IMR-90 (cell line): ENCODE measurements at regions not wholly inside any gene's neighbourhood (a gene's known extent, or its start where the extent isn't known, plus 50 kb on each side); places are given as distances from the start of the nearest gene placed in this dataset.

ENCODE experiments used
- ATAC-seq: fragments of 200-7000 bp; cut with Tn5 transposase; 2 replicates; pipeline ENCODE4 v1.9.1; 2020; ENCODE audit warnings: low read depth, mild to moderate bottlenecking, moderate library complexity
- BruUV-seq: library from RNA; stranded (reverse); fragments of 400-500 nt; replicated peaks from 2 replicates; lab custom pipeline; 2021; lab: Mats Ljungman, UMichigan
- CTCF ChIA-PET: fragments of 300-600 bp; formaldehyde crosslinking; extraction: SDS; loops from one replicate; lab custom pipeline; 2021; ENCODE audit warnings: antibody characterized with exemption; lab: Yijun Ruan, JAX
- POLR2A ChIA-PET: fragments of 300-600 bp; sonication (Branson Sonifier 250); formaldehyde crosslinking; loops from one replicate; lab custom pipeline; 2022; ENCODE audit warnings: antibody characterized with exemption; ENCODE audit not compliant: unreplicated experiment; lab: Charles Lee
- DNase-seq: peaks from one replicate; pipeline ENCODE4 v3.0.0; 2013
- H2AFZ ChIP-seq: replicated peaks from 2 replicates; pipeline ENCODE3; 2013; ENCODE audit warnings: low read length, mild to moderate bottlenecking; ENCODE audit not compliant: poor library complexity
- H2AK5ac ChIP-seq: 2 replicates; pipeline ENCODE4 v1.6.1; 2013; ENCODE audit warnings: low read depth, low read length, inconsistent platforms
- H2AK9ac ChIP-seq: replicated peaks from 2 replicates; pipeline ENCODE3; 2013; ENCODE audit warnings: mild to moderate bottlenecking, low read depth, low read length, moderate library complexity; ENCODE audit not compliant: poor library complexity
- H2BK120ac ChIP-seq: 2 replicates; pipeline ENCODE4 v1.6.1; 2013; ENCODE audit warnings: low read depth, low read length, inconsistent platforms
- H2BK15ac ChIP-seq: 3 replicates; pipeline ENCODE4 v1.6.1; 2013; ENCODE audit warnings: low read depth, low read length, inconsistent platforms
- H2BK20ac ChIP-seq: 2 replicates; pipeline ENCODE4 v1.6.1; 2013; ENCODE audit warnings: low read depth, mild to moderate bottlenecking, inconsistent platforms, low read length, moderate library complexity
- H2BK5ac ChIP-seq: 2 replicates; pipeline ENCODE4 v1.6.1; 2013; ENCODE audit warnings: mild to moderate bottlenecking, low read depth, low read length, inconsistent platforms; ENCODE audit not compliant: poor library complexity, severe bottlenecking
- H3K14ac ChIP-seq: replicated peaks from 2 replicates; pipeline ENCODE4 v1.6.1; 2013; ENCODE audit warnings: low read depth, low read length, inconsistent platforms
- H3K18ac ChIP-seq: 2 replicates; pipeline ENCODE4 v1.6.1; 2013; ENCODE audit warnings: low read depth, low read length, control low read depth
- H3K23ac ChIP-seq: 2 replicates; pipeline ENCODE4 v1.6.1; 2013; ENCODE audit warnings: low read depth, low read length, inconsistent platforms
- H3K27ac ChIP-seq: 2 replicates; pipeline ENCODE4 v1.5.1; 2013; ENCODE audit warnings: mild to moderate bottlenecking, control low read depth, low read length; ENCODE audit not compliant: insufficient read depth
- H3K27me3 ChIP-seq: 2 replicates; pipeline ENCODE4 v1.6.1; 2013; ENCODE audit warnings: low read length; ENCODE audit not compliant: control insufficient read depth, insufficient read depth
- H3K36me3 ChIP-seq: 2 replicates; pipeline ENCODE4 v1.6.1; 2013; ENCODE audit warnings: low read length, mixed read lengths; ENCODE audit not compliant: control insufficient read depth, insufficient read depth
- H3K4ac ChIP-seq: 2 replicates; pipeline ENCODE4 v1.6.1; 2013; ENCODE audit warnings: low read depth, low read length, inconsistent platforms
- H3K4me1 ChIP-seq: 2 replicates; pipeline ENCODE4 v1.6.1; 2013; ENCODE audit warnings: low read length, mixed read lengths; ENCODE audit not compliant: control insufficient read depth, insufficient read depth
- H3K4me2 ChIP-seq: 2 replicates; pipeline ENCODE4 v1.6.1; 2013; ENCODE audit warnings: low read depth, mild to moderate bottlenecking, control low read depth, low read length, moderate library complexity
- H3K4me3 ChIP-seq: 2 replicates; pipeline ENCODE4 v1.5.1; 2013; ENCODE audit warnings: low read depth, mild to moderate bottlenecking, control low read depth, low read length, moderate library complexity; ENCODE audit not compliant: insufficient read depth
- H3K56ac ChIP-seq: 2 replicates; pipeline ENCODE4 v1.6.1; 2013; ENCODE audit warnings: low read length, inconsistent platforms; ENCODE audit not compliant: insufficient read depth; ENCODE audit errors: extremely low read depth
- H3K79me1 ChIP-seq, 2 experiments: 2 replicates each; pipeline ENCODE4 v1.6.1; 2013; ENCODE audit warnings: low read length in 2 of 2, inconsistent platforms in 1 of 2, low read depth in 1 of 2
- H3K9ac ChIP-seq: 2 replicates; pipeline ENCODE4 v1.6.1; 2013; ENCODE audit warnings: low read depth, low read length, control low read depth
- H3K9me1 ChIP-seq: 2 replicates; pipeline ENCODE4 v1.6.1; 2013; ENCODE audit warnings: low read length, inconsistent platforms; ENCODE audit not compliant: insufficient read depth
- H3K9me3 ChIP-seq: 2 replicates; pipeline ENCODE4 v1.6.1; 2013; ENCODE audit warnings: low read length; ENCODE audit not compliant: control insufficient read depth, insufficient read depth
- H4K20me1 ChIP-seq: 2 replicates; pipeline ENCODE4 v1.6.1; 2013; ENCODE audit warnings: low read length, inconsistent platforms; ENCODE audit not compliant: insufficient read depth
- H4K5ac ChIP-seq: 2 replicates; pipeline ENCODE4 v1.6.1; 2013; ENCODE audit warnings: mild to moderate bottlenecking, low read depth, low read length, control low read depth
- H4K8ac ChIP-seq, 2 experiments: 2 replicates each; pipeline ENCODE4 v1.6.1; 2013; ENCODE audit warnings: low read depth in 2 of 2, low read length in 2 of 2, control low read depth in 1 of 2, inconsistent platforms in 1 of 2
- H4K91ac ChIP-seq: 2 replicates; pipeline ENCODE4 v1.6.1; 2013; ENCODE audit warnings: low read depth, low read length, inconsistent platforms; ENCODE audit not compliant: insufficient read depth
- BHLHE40 ChIP-seq: fragments of 150-350 bp; IDR thresholded peaks from 2 replicates; pipeline ENCODE4 v1.6.1; 2016; ENCODE audit warnings: mild to moderate bottlenecking, low read depth, low read length
- CHD1 ChIP-seq: IDR thresholded peaks from 2 replicates; pipeline ENCODE4 v1.6.1; 2012; ENCODE audit warnings: low read depth, low read length, improper control_type of control experiment
- FOS ChIP-seq: fragments of 150-350 bp; IDR thresholded peaks from 2 replicates; pipeline ENCODE4 v1.6.1; 2016; ENCODE audit warnings: low read depth, low read length
- MAFK ChIP-seq: IDR thresholded peaks from 2 replicates; pipeline ENCODE4 v1.6.1; 2012; ENCODE audit warnings: low read depth, low read length, improper control_type of control experiment
- MXI1 ChIP-seq: IDR thresholded peaks from 2 replicates; pipeline ENCODE4 v1.6.1; 2012; ENCODE audit warnings: low read depth, mild to moderate bottlenecking, low read length, moderate library complexity, borderline replicate concordance
- POLR2A ChIP-seq: IDR thresholded peaks from 2 replicates; pipeline ENCODE4 v1.6.1; 2012; ENCODE audit warnings: mild to moderate bottlenecking, low read depth, low read length
- RAD21 ChIP-seq: IDR thresholded peaks from 2 replicates; pipeline ENCODE4 v1.6.1; 2012; ENCODE audit warnings: low read length, improper control_type of control experiment
- RCOR1 ChIP-seq: IDR thresholded peaks from 2 replicates; pipeline ENCODE4 v1.6.1; 2012; ENCODE audit warnings: mild to moderate bottlenecking, low read length, improper control_type of control experiment; ENCODE audit not compliant: insufficient replicate concordance
- RFX5 ChIP-seq: IDR thresholded peaks from 2 replicates; pipeline ENCODE4 v1.8.0; 2012; ENCODE audit warnings: low read depth, mild to moderate bottlenecking, low read length, moderate library complexity
- SMC3 ChIP-seq: fragments of 150-350 bp; IDR thresholded peaks from 2 replicates; pipeline ENCODE4 v1.6.1; 2016; ENCODE audit warnings: low read depth, mild to moderate bottlenecking, antibody characterized with exemption, low read length, moderate library complexity
- WGBS, 2 experiments: methylation state at CpG; one replicate each; pipeline versions ENCODE4 v1.1.5 to v1.1.7; 2013; ENCODE audit warnings: missing lambda C conversion rate in 2 of 2; ENCODE audit not compliant: insufficient read length in 1 of 2; ENCODE audit errors: extremely low coverage in 2 of 2; 5-methylcytosine and 5-hydroxymethylcytosine counted together
- dilution Hi-C: fragments of 300-500 bp; cut with HindIII; formaldehyde crosslinking; loops from one replicate; pipeline ENCODE4 v1.14.3; 2018; ENCODE audit warnings: low sequenced_read_pairs; ENCODE audit not compliant: unreplicated experiment
- in situ Hi-C: fragments of 300-500 bp; cut with MboI; formaldehyde crosslinking; loops from 3 replicates; pipeline ENCODE4 v1.14.3; 2019; ENCODE audit warnings: low sequenced_read_pairs, inconsistent platforms, mixed read lengths
- intact Hi-C: fragments of 100-400 bp; cut with micrococcal nuclease; formaldehyde crosslinking; loops from 2 replicates; pipeline ENCODE4 v1.10.0; 2022

GRCh38 chr7:88614736-88615135 is 144.8 kb upstream of the ZNF804B start:
- ChIA-PET CTCF (no interaction called here), POLR2A (no interaction called here)
- H3K14ac ChIP-seq, result no peak overlapping the region
- no peak overlapping the region for H2AK9ac ChIP-seq
- no peaks in the 10 kb centered on the region for H3K27me3 ChIP-seq
- no CpG with 5 or more reads among the region's 3 CpGs for WGBS, 2 experiments
- no peak overlapping the region for H3K9ac ChIP-seq
- H2BK5ac ChIP-seq, result no peak overlapping the region
- no peak overlapping the region for H2AK5ac ChIP-seq
- H2BK120ac ChIP-seq, result no peak overlapping the region
- no peak overlapping the region for H4K8ac ChIP-seq
- no peaks in the 10 kb centered on the region for H4K20me1 ChIP-seq
- no peaks in the 10 kb centered on the region for H3K9me1 ChIP-seq
- H2AFZ ChIP-seq, result no peak overlapping the region
- dilution Hi-C loops, result no loop called here
- H3K18ac ChIP-seq, result no peak overlapping the region
- intact Hi-C loops, result no loop called here
- H4K5ac ChIP-seq, result no peak overlapping the region
- no peak overlapping the region for H3K23ac ChIP-seq
- TF ChIP-seq RAD21, result no peak
- no peak for TF ChIP-seq SMC3
- TF ChIP-seq MXI1, result no peak
- TF ChIP-seq POLR2A, result no peak
- TF ChIP-seq FOS, result no peak
- no peak for TF ChIP-seq RFX5
- no peak for TF ChIP-seq CHD1
- TF ChIP-seq RCOR1, result no peak
- TF ChIP-seq BHLHE40, result no peak
- TF ChIP-seq MAFK, result no peak
- no peak overlapping the region for H2BK20ac ChIP-seq
- H3K27ac ChIP-seq, result no peak overlapping the region
- no peaks in the 10 kb centered on the region for H3K36me3 ChIP-seq
- H4K91ac ChIP-seq, result no peak overlapping the region
- H3K4me2 ChIP-seq, result no peak overlapping the region
- BruUV-seq, result no TSS peak
- H3K4me1 ChIP-seq, result no peaks in the 10 kb centered on the region
- ATAC-seq (no peak), DNase-seq (no peak)
- no peak overlapping the region for H3K4me3 ChIP-seq
- no peak overlapping the region for H3K56ac ChIP-seq
- H3K4ac ChIP-seq, result no peak overlapping the region
- in situ Hi-C loops, result no loop called here
- H2BK15ac ChIP-seq, result no peak overlapping the region
- peaks cover 8% of the 10 kb centered on the region for H3K9me3 ChIP-seq
- no peaks in the 10 kb centered on the region for H3K79me1 ChIP-seq
